Neural progenitor cell (in vitro differentiated cells): ENCODE measurements at regions not wholly inside any gene's neighbourhood (a gene's known extent, or its start where the extent isn't known, plus 50 kb on each side); places are given as distances from the start of the nearest gene placed in this dataset.

ENCODE experiments used
- DNase-seq: peaks from one replicate; pipeline ENCODE4 v3.0.0-alpha.2; 2016; ENCODE audit warnings: low spot score
- H2AFZ ChIP-seq: fragments of 200-600 bp; sonication (generic); replicated peaks from 2 replicates; pipeline ENCODE4 v1.6.1; 2016; ENCODE audit warnings: antibody characterized with exemption
- H3F3A ChIP-seq: fragments of 200-600 bp; sonication (generic); 2 replicates; pipeline ENCODE4 v1.6.1; 2016; ENCODE audit warnings: antibody characterized with exemption, low read depth
- H3K27ac ChIP-seq: fragments of 200-600 bp; sonication (generic); 2 replicates; pipeline ENCODE4 v1.5.1; 2016; ENCODE audit warnings: mild to moderate bottlenecking
- H3K27me3 ChIP-seq: fragments of 200-600 bp; sonication (generic); 2 replicates; pipeline ENCODE4 v1.6.1; 2016; ENCODE audit warnings: mild to moderate bottlenecking, moderate library complexity
- H3K36me3 ChIP-seq: fragments of 200-600 bp; sonication (generic); 2 replicates; pipeline ENCODE4 v1.5.1; 2016
- H3K4me1 ChIP-seq: fragments of 200-600 bp; sonication (generic); 2 replicates; pipeline ENCODE4 v1.6.1; 2016; ENCODE audit warnings: mixed run types
- H3K4me2 ChIP-seq: fragments of 200-600 bp; sonication (generic); 2 replicates; pipeline ENCODE4 v1.6.1; 2016
- H3K4me3 ChIP-seq: fragments of 200-600 bp; sonication (generic); 2 replicates; pipeline ENCODE4 v1.5.1; 2016
- H3K79me2 ChIP-seq: fragments of 200-600 bp; sonication (generic); 2 replicates; pipeline ENCODE4 v1.6.1; 2016; ENCODE audit warnings: low read depth
- H3K9ac ChIP-seq: fragments of 200-600 bp; sonication (generic); 2 replicates; pipeline ENCODE4 v1.6.1; 2016
- H3K9me3 ChIP-seq: fragments of 200-600 bp; sonication (generic); 2 replicates; pipeline ENCODE4 v1.5.1; 2016; ENCODE audit warnings: low read depth
- H4K20me1 ChIP-seq: fragments of 200-600 bp; sonication (generic); 2 replicates; pipeline ENCODE4 v1.6.1; 2016; ENCODE audit warnings: low read depth
- H3K27ac Mint-ChIP-seq: 3 replicates; pipeline ENCODE4 v1.8.0; 2021; ENCODE audit warnings: mixed read lengths
- H3K27me3 Mint-ChIP-seq: 2 replicates; pipeline ENCODE4 v1.8.0; 2022; ENCODE audit warnings: low read depth, mild to moderate bottlenecking, inconsistent platforms, moderate library complexity, mixed read lengths; ENCODE audit not compliant: insufficient read depth
- H3K36me3 Mint-ChIP-seq: 3 replicates; pipeline ENCODE4 v1.8.0; 2021; ENCODE audit warnings: mixed read lengths
- H3K4me1 Mint-ChIP-seq: 3 replicates; pipeline ENCODE4 v1.8.0; 2021; ENCODE audit warnings: mixed read lengths
- H3K4me3 Mint-ChIP-seq: 3 replicates; pipeline ENCODE4 v1.8.0; 2021; ENCODE audit warnings: mild to moderate bottlenecking, moderate library complexity, mixed read lengths
- H3K9me3 Mint-ChIP-seq: 3 replicates; pipeline ENCODE4 v1.8.0; 2020; ENCODE audit warnings: mixed read lengths
- EZH2 ChIP-seq: fragments of 200-600 bp; sonication (generic); IDR thresholded peaks from 2 replicates; pipeline ENCODE4 v1.6.1; 2017; ENCODE audit warnings: antibody characterized with exemption, mild to moderate bottlenecking, moderate library complexity
- EZH2phosphoT487 ChIP-seq: fragments of 200-600 bp; sonication (generic); IDR thresholded peaks from 2 replicates; pipeline ENCODE4 v1.6.1; 2017; ENCODE audit warnings: antibody characterized with exemption
- TF ChIP-seq, protein P1 (sequence below): fragments of 200-600 bp; sonication (generic); IDR thresholded peaks from 2 replicates; pipeline ENCODE4 v1.5.1; 2017; ENCODE audit warnings: antibody characterized with exemption, mild to moderate bottlenecking

DNA sequence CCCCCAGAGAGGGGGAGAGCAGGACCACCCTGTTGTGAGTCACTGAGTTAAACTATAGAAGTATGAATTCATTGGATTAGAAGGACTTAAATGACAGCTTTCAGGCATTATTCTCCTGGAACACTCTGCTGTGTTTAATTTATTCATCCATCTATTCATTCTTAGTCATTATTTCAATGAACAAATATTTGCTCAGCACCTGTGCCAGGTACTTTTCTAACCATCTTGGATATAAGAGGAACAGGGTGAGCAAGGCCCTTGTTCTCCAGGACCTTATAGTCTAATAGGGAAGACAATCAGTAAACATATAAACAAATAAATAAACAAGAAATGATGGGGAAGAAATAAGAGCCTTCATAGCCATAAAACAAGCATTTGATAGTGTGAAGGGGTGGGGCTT lies 483.9 kb upstream of the BRINP1 start:
- Histone ChIP-seq H3K9ac (no peak overlapping the region), H3K36me3 (no peaks in the 10 kb centered on the region), H3K27ac (no peak overlapping the region), H3K4me1 (no peaks in the 10 kb centered on the region), H3K27me3 (no peaks in the 10 kb centered on the region), H3K79me2 (no peaks in the 10 kb centered on the region), H2AFZ (no peak overlapping the region), H3K9me3 (no peaks in the 10 kb centered on the region), H4K20me1 (no peaks in the 10 kb centered on the region), H3F3A (no peaks in the 10 kb centered on the region), H3K4me3 (no peak overlapping the region), H3K4me2 (no peak overlapping the region)
- Mint-ChIP-seq H3K27ac (no peak overlapping the region), H3K9me3 (no peaks in the 10 kb centered on the region), H3K4me1 (no peaks in the 10 kb centered on the region), H3K36me3 (no peaks in the 10 kb centered on the region), H3K4me3 (no peak overlapping the region), H3K27me3 (peaks cover 2% of the 10 kb centered on the region)
- DNase-seq = no peak
- TF ChIP-seq, protein P1, sequence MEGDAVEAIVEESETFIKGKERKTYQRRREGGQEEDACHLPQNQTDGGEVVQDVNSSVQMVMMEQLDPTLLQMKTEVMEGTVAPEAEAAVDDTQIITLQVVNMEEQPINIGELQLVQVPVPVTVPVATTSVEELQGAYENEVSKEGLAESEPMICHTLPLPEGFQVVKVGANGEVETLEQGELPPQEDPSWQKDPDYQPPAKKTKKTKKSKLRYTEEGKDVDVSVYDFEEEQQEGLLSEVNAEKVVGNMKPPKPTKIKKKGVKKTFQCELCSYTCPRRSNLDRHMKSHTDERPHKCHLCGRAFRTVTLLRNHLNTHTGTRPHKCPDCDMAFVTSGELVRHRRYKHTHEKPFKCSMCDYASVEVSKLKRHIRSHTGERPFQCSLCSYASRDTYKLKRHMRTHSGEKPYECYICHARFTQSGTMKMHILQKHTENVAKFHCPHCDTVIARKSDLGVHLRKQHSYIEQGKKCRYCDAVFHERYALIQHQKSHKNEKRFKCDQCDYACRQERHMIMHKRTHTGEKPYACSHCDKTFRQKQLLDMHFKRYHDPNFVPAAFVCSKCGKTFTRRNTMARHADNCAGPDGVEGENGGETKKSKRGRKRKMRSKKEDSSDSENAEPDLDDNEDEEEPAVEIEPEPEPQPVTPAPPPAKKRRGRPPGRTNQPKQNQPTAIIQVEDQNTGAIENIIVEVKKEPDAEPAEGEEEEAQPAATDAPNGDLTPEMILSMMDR = no peak
- TF ChIP-seq EZH2phosphoT487 (no peak), EZH2 (no peak)

DNA sequence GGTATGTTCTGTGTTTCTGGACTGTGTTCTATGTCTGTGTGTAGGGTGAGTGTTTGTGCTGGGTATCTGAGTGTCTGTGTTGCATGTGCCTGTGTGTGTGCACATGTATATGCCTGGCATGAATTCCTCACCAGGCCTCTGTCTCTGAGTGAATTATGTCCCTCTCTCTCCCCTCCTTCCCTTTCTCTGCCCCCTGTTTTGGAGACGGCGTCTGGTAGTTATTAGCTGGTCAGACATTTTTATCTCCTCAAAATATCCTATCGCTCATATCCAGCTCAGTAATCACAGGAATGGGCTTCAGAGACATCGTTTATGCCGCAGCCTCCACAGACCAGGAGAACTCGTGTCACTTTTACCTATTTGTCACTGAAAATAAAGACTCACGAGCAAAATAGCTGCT lies 483.2 kb upstream of the BRINP1 start:
- Mint-ChIP-seq H3K27me3 (peaks cover 2% of the 10 kb centered on the region), H3K4me1 (no peaks in the 10 kb centered on the region), H3K36me3 (no peaks in the 10 kb centered on the region), H3K9me3 (no peaks in the 10 kb centered on the region), H3K4me3 (no peak overlapping the region), H3K27ac (no peak overlapping the region)
- Histone ChIP-seq H3K27me3 (no peaks in the 10 kb centered on the region), H3K27ac (no peak overlapping the region), H3K4me1 (no peaks in the 10 kb centered on the region), H4K20me1 (no peaks in the 10 kb centered on the region), H3K4me2 (no peak overlapping the region), H3K9me3 (no peaks in the 10 kb centered on the region), H3F3A (no peaks in the 10 kb centered on the region), H3K9ac (no peak overlapping the region), H3K4me3 (no peak overlapping the region), H3K79me2 (no peaks in the 10 kb centered on the region), H3K36me3 (no peaks in the 10 kb centered on the region), H2AFZ (no peak overlapping the region)
- TF ChIP-seq EZH2 (no peak), EZH2phosphoT487 (no peak)
- TF ChIP-seq, protein P1 = no peak
- DNase-seq = no peak

DNA sequence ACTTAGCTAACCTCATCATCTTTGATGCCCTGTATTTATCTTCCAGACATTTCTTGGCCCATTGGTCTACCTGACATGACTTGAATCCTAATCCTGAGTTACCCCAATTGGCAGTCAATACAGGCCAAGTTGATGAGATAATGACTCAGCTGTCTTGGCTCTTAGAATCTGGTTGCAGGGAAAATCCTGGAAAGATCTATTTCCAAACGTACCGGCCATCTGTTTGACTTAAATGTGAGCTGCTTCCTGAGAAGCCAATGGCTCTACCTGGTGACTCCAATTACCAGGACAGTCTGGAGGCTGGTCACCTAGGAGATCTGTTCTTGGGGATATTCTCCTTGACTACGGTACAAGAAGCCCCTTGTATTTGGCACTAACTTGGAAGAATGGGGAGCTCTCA lies 475.2 kb upstream of the BRINP1 start:
- Histone ChIP-seq H3K4me3 (no peak overlapping the region), H2AFZ (no peak overlapping the region), H3K4me1 (peaks cover 12% of the 10 kb centered on the region), H3K27me3 (no peaks in the 10 kb centered on the region), H3F3A (no peaks in the 10 kb centered on the region), H3K9ac (no peak overlapping the region), H3K4me2 (no peak overlapping the region), H3K79me2 (no peaks in the 10 kb centered on the region), H3K27ac (no peak overlapping the region), H4K20me1 (no peaks in the 10 kb centered on the region), H3K36me3 (no peaks in the 10 kb centered on the region), H3K9me3 (no peaks in the 10 kb centered on the region)
- TF ChIP-seq EZH2phosphoT487 (no peak), EZH2 (no peak)
- TF ChIP-seq, protein P1 = no peak
- Mint-ChIP-seq H3K36me3 (no peaks in the 10 kb centered on the region), H3K4me1 (peaks cover 18% of the 10 kb centered on the region), H3K9me3 (peaks cover 4% of the 10 kb centered on the region), H3K4me3 (no peak overlapping the region), H3K27me3 (peaks cover 3% of the 10 kb centered on the region), H3K27ac (no peak overlapping the region)
- DNase-seq = no peak
